Lower leg skin (tissue), 4 donors: ENCODE measurements at regions not wholly inside any gene's neighbourhood (a gene's known extent, or its start where the extent isn't known, plus 50 kb on each side); places are given as distances from the start of the nearest gene placed in this dataset.

ENCODE experiments used
- DNase-seq, 2 donors: peaks; one replicate each; pipeline ENCODE4 v3.0.0-alpha.2; 2019; ENCODE audit warnings: low spot score in 2 of 2
- H3K4me3 ChIP-seq: fragments of 200-600 bp; sonication (generic); 2 replicates; pipeline ENCODE4 v1.5.1; 2017; ENCODE audit warnings: mild to moderate bottlenecking, low read depth; ENCODE audit not compliant: poor library complexity, severe bottlenecking
- POLR2A ChIP-seq, 2 donors: fragments of 450-650 bp; IDR thresholded peaks; one replicate each; pipeline ENCODE4 v1.6.1; 2016 to 2017; ENCODE audit warnings: antibody characterized with exemption in 2 of 2, mild to moderate bottlenecking in 1 of 2, moderate library complexity in 1 of 2
- WGBS, 2 donors: methylation state at CpG; one replicate each; pipeline ENCODE4 v1.1.5; 2018; 5-methylcytosine and 5-hydroxymethylcytosine counted together
- intact Hi-C: fragments of 100-400 bp; cut with DNase I; formaldehyde crosslinking; loops from one replicate; pipeline ENCODE4 v1.15.0; 2023; ENCODE audit warnings: low total_unique reads
- TF ChIP-seq, protein P1 (sequence below), 3 donors: fragments of 450-650 bp; IDR thresholded peaks; one replicate each; pipeline ENCODE4 v1.5.1; 2016; ENCODE audit warnings: antibody characterized with exemption in 3 of 3, mild to moderate bottlenecking in 3 of 3, moderate library complexity in 2 of 3

DNA sequence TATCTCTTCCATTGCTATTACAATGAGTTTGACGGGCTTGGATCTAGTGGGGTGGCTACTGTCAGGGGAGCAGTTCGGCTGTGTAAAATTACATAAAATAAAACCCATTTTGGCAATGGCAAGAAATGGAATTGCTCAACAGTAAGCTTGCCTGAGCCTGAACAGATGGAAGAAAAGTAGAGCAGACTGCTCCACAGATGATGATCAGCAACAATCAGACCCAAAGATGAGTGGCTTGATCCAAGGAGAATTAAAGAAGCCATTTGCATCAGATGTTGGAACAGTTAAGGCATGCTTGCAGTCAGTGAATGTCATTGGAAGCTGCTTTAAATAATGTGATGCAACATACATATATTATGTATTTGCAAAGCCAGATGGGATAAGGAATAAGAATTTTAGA lies 256.6 kb upstream of the SMIM30 start:
- H3K4me3 ChIP-seq = no peak overlapping the region
- no peak for TF ChIP-seq POLR2A (IDR thresholded peaks at IDR 0.05)
- TF ChIP-seq, protein P1, sequence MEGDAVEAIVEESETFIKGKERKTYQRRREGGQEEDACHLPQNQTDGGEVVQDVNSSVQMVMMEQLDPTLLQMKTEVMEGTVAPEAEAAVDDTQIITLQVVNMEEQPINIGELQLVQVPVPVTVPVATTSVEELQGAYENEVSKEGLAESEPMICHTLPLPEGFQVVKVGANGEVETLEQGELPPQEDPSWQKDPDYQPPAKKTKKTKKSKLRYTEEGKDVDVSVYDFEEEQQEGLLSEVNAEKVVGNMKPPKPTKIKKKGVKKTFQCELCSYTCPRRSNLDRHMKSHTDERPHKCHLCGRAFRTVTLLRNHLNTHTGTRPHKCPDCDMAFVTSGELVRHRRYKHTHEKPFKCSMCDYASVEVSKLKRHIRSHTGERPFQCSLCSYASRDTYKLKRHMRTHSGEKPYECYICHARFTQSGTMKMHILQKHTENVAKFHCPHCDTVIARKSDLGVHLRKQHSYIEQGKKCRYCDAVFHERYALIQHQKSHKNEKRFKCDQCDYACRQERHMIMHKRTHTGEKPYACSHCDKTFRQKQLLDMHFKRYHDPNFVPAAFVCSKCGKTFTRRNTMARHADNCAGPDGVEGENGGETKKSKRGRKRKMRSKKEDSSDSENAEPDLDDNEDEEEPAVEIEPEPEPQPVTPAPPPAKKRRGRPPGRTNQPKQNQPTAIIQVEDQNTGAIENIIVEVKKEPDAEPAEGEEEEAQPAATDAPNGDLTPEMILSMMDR (IDR thresholded peaks at IDR 0.05) = no peak

DNA sequence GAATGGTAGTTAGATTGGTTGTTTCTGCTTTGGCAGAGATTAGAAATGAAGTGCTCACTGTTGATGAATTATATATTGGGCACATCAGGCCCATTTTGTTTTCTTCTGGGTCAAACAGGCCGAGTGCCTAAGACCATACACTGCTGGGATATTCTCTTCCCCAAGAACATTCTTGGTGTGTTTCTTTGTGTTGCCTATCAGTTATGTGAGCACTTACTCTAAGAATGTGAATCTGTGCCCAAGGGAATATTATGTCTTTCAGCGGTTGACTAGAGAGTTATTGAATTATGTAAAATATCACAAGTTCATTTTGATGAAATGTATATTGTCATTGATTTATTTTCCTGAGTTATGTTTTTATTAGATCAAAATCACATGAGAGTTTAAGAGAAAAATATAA lies 255.5 kb upstream of the SMIM30 start:
- DNase-seq = no peak
- TF ChIP-seq, protein P1 (IDR thresholded peaks at IDR 0.05) = no peak
- TF ChIP-seq POLR2A (IDR thresholded peaks at IDR 0.05) = no peak
- WGBS, 2 donors = 58 to 60% methylated on average over 2 of the region's 2 CpGs

More for the DNA sequence above, 256.6 kb upstream of the SMIM30 start:
- WGBS, 2 donors = 53 to 56% methylated on average over 2 of the region's 2 CpGs
- intact Hi-C loops = no loop called here
- no peak for DNase-seq

GRCh38 chr7:113371416-113372043 lies 253.2 kb upstream of the SMIM30 start:
- DNase-seq = no peak
- no peak overlapping the region for H3K4me3 ChIP-seq
- TF ChIP-seq, protein P1 (IDR thresholded peaks at IDR 0.05) = no peak
- no peak for TF ChIP-seq POLR2A (IDR thresholded peaks at IDR 0.05)
- 32 to 37% methylated on average over 4 of the region's 4 CpGs for WGBS, 2 donors
- intact Hi-C loops = no loop called here

More for the DNA sequence above, 255.5 kb upstream of the SMIM30 start:
- H3K4me3 ChIP-seq = no peak overlapping the region
- intact Hi-C loops = no loop called here

DNA sequence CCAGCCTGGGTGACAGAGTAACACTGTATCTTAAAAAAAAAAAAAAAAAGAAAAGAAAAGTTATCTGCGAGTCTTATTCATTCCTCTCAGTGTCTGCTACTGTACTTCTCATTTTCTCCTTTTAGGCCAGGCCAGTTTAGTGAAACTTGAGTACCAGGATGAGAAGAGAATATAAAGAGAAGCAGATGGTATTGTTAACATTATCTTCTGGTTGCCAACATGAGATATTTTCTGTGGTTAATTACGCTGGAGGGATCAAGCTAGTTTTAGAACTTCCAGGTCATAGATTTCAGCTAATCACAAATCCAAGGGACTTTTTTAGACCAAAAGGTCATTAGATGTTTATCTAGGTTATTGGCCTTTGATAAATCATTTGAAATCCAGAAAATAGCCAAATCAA lies 252.6 kb upstream of the SMIM30 start:
- DNase-seq = no peak
- intact Hi-C loops = no loop called here
- WGBS, 2 donors = 44 to 54% methylated on average over 2 of the region's 2 CpGs
- H3K4me3 ChIP-seq = no peak overlapping the region
- TF ChIP-seq POLR2A (IDR thresholded peaks at IDR 0.05) = no peak
- TF ChIP-seq, protein P1 (IDR thresholded peaks at IDR 0.05) = no peak

- DNase-seq = no peak
- H3K4me3 ChIP-seq = no peak overlapping the region
- TF ChIP-seq, protein P1 (IDR thresholded peaks at IDR 0.05) = no peak
- TF ChIP-seq POLR2A (IDR thresholded peaks at IDR 0.05) = no peak
- 92 to 94% methylated on average over 1 of the region's 1 CpG for WGBS, 2 donors
- intact Hi-C loops = no loop called here
Measured at GRCh38 chr7:113368256-113368655, 249.9 kb upstream of the SMIM30 start.

- WGBS, 2 donors = 32 to 43% methylated on average over 3 of the region's 3 CpGs
- no peak overlapping the region for H3K4me3 ChIP-seq
- intact Hi-C loops = no loop called here
- no peak for DNase-seq
- TF ChIP-seq, protein P1 (IDR thresholded peaks at IDR 0.05) = no peak
- no peak for TF ChIP-seq POLR2A (IDR thresholded peaks at IDR 0.05)
Measured at GRCh38 chr7:113367041-113367586, 248.8 kb upstream of the SMIM30 start.
